H1 (cell line): ENCODE measurements at regions not wholly inside any gene's neighbourhood (a gene's known extent, or its start where the extent isn't known, plus 50 kb on each side); places are given as distances from the start of the nearest gene placed in this dataset.

Source experiments
- CTCF ChIA-PET: fragments of 300-600 bp; sonication (Branson Sonifier 250); formaldehyde crosslinking; loops from one replicate; lab custom pipeline; 2021; ENCODE audit not compliant: partially characterized antibody; lab: Charles Lee
- POLR2A ChIA-PET: fragments of 300-600 bp; sonication (Branson Sonifier 250); formaldehyde crosslinking; loops from one replicate; lab custom pipeline; 2021; ENCODE audit warnings: inconsistent platforms; ENCODE audit not compliant: partially characterized antibody; lab: Charles Lee
- DNase-seq, 2 experiments: peaks; one replicate each; pipeline versions ENCODE4 v3.0.0 to v3.0.0-alpha.2; 2010 to 2022; ENCODE audit warnings: low spot score in 2 of 2, low read depth in 1 of 2, mixed read lengths in 1 of 2
- FAIRE-seq: peaks from 2 replicates; lab custom pipeline; 2011; peaks lifted over from hg19 to GRCh38; lab: Jason Lieb, UNC
- H2AFZ ChIP-seq: 2 replicates; pipeline ENCODE4 v1.8.1; 2012; ENCODE audit warnings: low read length, inconsistent platforms
- H2AK5ac ChIP-seq: 2 replicates; pipeline ENCODE4 v1.6.1; 2013; ENCODE audit warnings: low read depth, low read length
- H2BK120ac ChIP-seq: replicated peaks from 2 replicates; pipeline ENCODE3; 2013; ENCODE audit warnings: low read depth, low read length, inconsistent platforms
- H2BK12ac ChIP-seq: 2 replicates; pipeline ENCODE4 v1.6.1; 2013; ENCODE audit warnings: low read depth, low read length
- H2BK15ac ChIP-seq: 2 replicates; pipeline ENCODE4 v1.6.1; 2013; ENCODE audit warnings: low read length
- H2BK20ac ChIP-seq: 2 replicates; pipeline ENCODE4 v1.6.1; 2013; ENCODE audit warnings: low read length
- H2BK5ac ChIP-seq: 2 replicates; pipeline ENCODE4 v1.6.1; 2013; ENCODE audit warnings: low read depth, low read length
- H3K14ac ChIP-seq: 2 replicates; pipeline ENCODE4 v1.6.1; 2013; ENCODE audit warnings: inconsistent platforms; ENCODE audit not compliant: insufficient read length
- H3K18ac ChIP-seq: 2 replicates; pipeline ENCODE4 v1.6.1; 2013; ENCODE audit warnings: low read length; ENCODE audit errors: extremely low read depth
- H3K23ac ChIP-seq: 2 replicates; pipeline ENCODE4 v1.6.1; 2013; ENCODE audit warnings: inconsistent platforms; ENCODE audit not compliant: insufficient read length
- H3K23me2 ChIP-seq: 2 replicates; pipeline ENCODE4 v1.6.1; 2013; ENCODE audit warnings: low read depth, low read length
- H3K27ac ChIP-seq: 2 replicates; pipeline ENCODE4 v1.6.1; 2011; ENCODE audit warnings: low read depth, low read length, inconsistent platforms
- H3K27me3 ChIP-seq, 4 experiments: replicated peaks in 1 of 4; 1 replicate in 1 of 4; 2 replicates in 3 of 4; pipeline versions ENCODE4 v1.6.1 to v1.8.1; 2011 to 2013; ENCODE audit warnings: low read length in 3 of 4, mild to moderate bottlenecking in 3 of 4, inconsistent platforms in 2 of 4, mixed read lengths in 2 of 4, moderate library complexity in 1 of 4; ENCODE audit not compliant: control insufficient read depth in 3 of 4, insufficient read depth in 3 of 4; ENCODE audit errors: extremely low read depth in 1 of 4
- H3K36me3 ChIP-seq, 4 experiments: 2 replicates each; pipeline versions ENCODE4 v1.6.1 to v1.8.1; 2011 to 2013; ENCODE audit warnings: mild to moderate bottlenecking in 4 of 4, low read length in 3 of 4, moderate library complexity in 2 of 4, control low read depth in 1 of 4, inconsistent platforms in 1 of 4; ENCODE audit not compliant: insufficient read depth in 4 of 4, control insufficient read depth in 2 of 4
- H3K4ac ChIP-seq: replicated peaks from 2 replicates; pipeline ENCODE3; 2013; ENCODE audit warnings: low read length, low read depth, mixed read lengths, inconsistent platforms; ENCODE audit not compliant: insufficient read length
- H3K4me1 ChIP-seq, 4 experiments: replicated peaks in 1 of 4; 1 replicate in 1 of 4; 2 replicates in 3 of 4; pipeline versions ENCODE4 v1.6.1 to v1.8.1; 2011 to 2013; ENCODE audit warnings: low read length in 3 of 4, inconsistent platforms in 2 of 4, mixed read lengths in 1 of 4; ENCODE audit not compliant: insufficient read depth in 4 of 4, control insufficient read depth in 3 of 4
- H3K4me2 ChIP-seq, 2 experiments: 2 replicates each; pipeline versions ENCODE4 v1.6.1 to v1.8.1; 2011 to 2013; ENCODE audit warnings: low read depth in 2 of 2, low read length in 2 of 2, control low read depth in 1 of 2, inconsistent platforms in 1 of 2, mild to moderate bottlenecking in 1 of 2; ENCODE audit not compliant: insufficient read depth in 1 of 2
- H3K4me3 ChIP-seq, 4 experiments: fragments of 200-600, 300-600 bp in 1 of 4; sonication (generic), shearing (Covaris generic), sonication (Bioruptor Twin) in 1 of 4; 2 replicates each; pipeline versions ENCODE4 v1.5.1 to v1.8.1; 2011 to 2016; ENCODE audit warnings: low read length in 4 of 4, low read depth in 3 of 4, control low read depth in 2 of 4, inconsistent platforms in 2 of 4, mild to moderate bottlenecking in 2 of 4, mixed read lengths in 1 of 4, moderate library complexity in 1 of 4; ENCODE audit not compliant: insufficient read depth in 2 of 4; ENCODE audit errors: extremely low read depth in 1 of 4
- H3K56ac ChIP-seq: replicated peaks from 2 replicates; pipeline ENCODE3; 2013; ENCODE audit warnings: low read depth, mild to moderate bottlenecking, mixed read lengths, low read length, inconsistent platforms; ENCODE audit not compliant: insufficient read length
- H3K79me1 ChIP-seq: 2 replicates; pipeline ENCODE4 v1.6.1; 2013; ENCODE audit warnings: low read depth, low read length, control low read depth
- H3K79me2 ChIP-seq, 2 experiments: 2 replicates each; pipeline versions ENCODE4 v1.6.1 to v1.8.1; 2012 to 2013; ENCODE audit warnings: low read length in 2 of 2, mild to moderate bottlenecking in 2 of 2, inconsistent platforms in 1 of 2; ENCODE audit not compliant: insufficient read depth in 2 of 2, control insufficient read depth in 1 of 2
- H3K9ac ChIP-seq, 4 experiments: replicated peaks in 1 of 4; 1 replicate in 1 of 4; 2 replicates in 3 of 4; pipeline versions ENCODE4 v1.6.1 to v1.8.1; 2011 to 2013; ENCODE audit warnings: low read depth in 3 of 4, low read length in 3 of 4, control low read depth in 2 of 4, mild to moderate bottlenecking in 2 of 4, moderate library complexity in 2 of 4, inconsistent platforms in 1 of 4; ENCODE audit errors: extremely low read depth in 1 of 4
- H3K9me3 ChIP-seq, 2 experiments: 2 replicates each; pipeline versions ENCODE4 v1.6.1 to v1.8.1; 2012 to 2013; ENCODE audit warnings: mild to moderate bottlenecking in 2 of 2, moderate library complexity in 2 of 2, control low read depth in 1 of 2, inconsistent platforms in 1 of 2, low read depth in 1 of 2, low read length in 1 of 2, mixed read lengths in 1 of 2; ENCODE audit not compliant: insufficient read depth in 2 of 2
- H4K20me1 ChIP-seq, 2 experiments: replicated peaks in 1 of 2; 2 replicates each; pipeline versions ENCODE3 to v1.8.1; 2011 to 2013; ENCODE audit warnings: inconsistent platforms in 2 of 2, low read length in 2 of 2, mild to moderate bottlenecking in 1 of 2; ENCODE audit not compliant: insufficient read depth in 2 of 2, control insufficient read depth in 1 of 2
- H4K5ac ChIP-seq: 2 replicates; pipeline ENCODE4 v1.6.1; 2013; ENCODE audit warnings: low read length, low read depth, mixed read lengths, inconsistent platforms; ENCODE audit not compliant: insufficient read length
- H4K8ac ChIP-seq: 2 replicates; pipeline ENCODE4 v1.8.0; 2013; ENCODE audit warnings: mild to moderate bottlenecking, moderate library complexity, low read length, inconsistent platforms; ENCODE audit not compliant: insufficient read depth; ENCODE audit errors: extremely low read depth
- H4K91ac ChIP-seq: replicated peaks from 2 replicates; pipeline ENCODE3; 2013; ENCODE audit warnings: low read length, mixed read lengths, inconsistent platforms; ENCODE audit not compliant: insufficient read length
- ASH2L ChIP-seq: fragments of 200-600, 300-600 bp; sonication (generic); IDR thresholded peaks from one replicate; pipeline ENCODE4 v1.7.1; 2017; ENCODE audit warnings: low read length
- BRCA1 ChIP-seq: IDR thresholded peaks from 2 replicates; pipeline ENCODE4 v1.6.1; 2012; ENCODE audit warnings: low read depth, low read length, improper control_type of control experiment
- CBX8 ChIP-seq: fragments of 300-800, 300-1000 bp; sonication (generic); IDR thresholded peaks from 2 replicates; pipeline ENCODE4 v1.7.1; 2016; ENCODE audit warnings: low read depth, low read length, borderline replicate concordance
- CHD2 ChIP-seq: IDR thresholded peaks from 2 replicates; pipeline ENCODE4 v1.6.1; 2012; ENCODE audit warnings: low read length, improper control_type of control experiment
- EGR1 ChIP-seq: IDR thresholded peaks from 2 replicates; pipeline ENCODE4 v1.6.1; 2011; ENCODE audit warnings: low read depth, low read length, borderline replicate concordance
- JUN ChIP-seq: IDR thresholded peaks from 2 replicates; pipeline ENCODE4 v1.6.1; 2011; ENCODE audit warnings: low read depth, mild to moderate bottlenecking, improper control_type of control experiment, low read length
- PHF8 ChIP-seq: fragments of 200-600 bp; sonication (generic); conservative IDR thresholded peaks from 2 replicates; pipeline ENCODE4 v1.7.1; 2012; ENCODE audit warnings: low read depth, mild to moderate bottlenecking, inconsistent platforms, low read length, moderate library complexity
- RNF2 ChIP-seq: fragments of 200-900, 300-1000 bp; sonication (generic); IDR thresholded peaks from 2 replicates; pipeline ENCODE4 v1.7.1; 2016; ENCODE audit warnings: borderline replicate concordance, low read depth, mild to moderate bottlenecking, antibody characterized with exemption, low read length; ENCODE audit not compliant: poor library complexity, severe bottlenecking; ENCODE audit errors: missing control alignments
- RXRA ChIP-seq: IDR thresholded peaks from 2 replicates; pipeline ENCODE4 v1.6.1; 2011; ENCODE audit warnings: low read depth, mild to moderate bottlenecking, low read length, moderate library complexity; ENCODE audit not compliant: insufficient read depth
- SRF ChIP-seq: IDR thresholded peaks from 2 replicates; pipeline ENCODE4 v1.6.1; 2011; ENCODE audit warnings: mild to moderate bottlenecking, low read depth, low read length, moderate library complexity
- WGBS, 2 experiments: shearing (Covaris generic) in 1 of 2; methylation state at CpG; one replicate each; pipeline versions ENCODE4 v1.1.6 to v1.1.7; 2013 to 2015; ENCODE audit warnings: low lambda C conversion rate in 2 of 2, mixed read lengths in 2 of 2, inconsistent platforms in 1 of 2, low coverage in 1 of 2, missing lambda C conversion rate in 1 of 2; ENCODE audit not compliant: insufficient replicate concordance in 2 of 2, insufficient coverage in 1 of 2, insufficient read length in 1 of 2; ENCODE audit errors: extremely low coverage in 1 of 2, missing lambda C conversion rate in 1 of 2; 5-methylcytosine and 5-hydroxymethylcytosine counted together

- DNase-seq = no peak
- FAIRE-seq = no peak
- POLR2A ChIA-PET = no interaction called here
Observed at GRCh38 chr6:126524811-126525326, 185.0 kb downstream of the CENPW start.

More at GRCh38 chr6:126524811-126525326, 185.0 kb downstream of the CENPW start:
- Histone ChIP-seq H3K4me3 (no peak overlapping the region), H3K4me1 (peaks cover 0 to 5% (median 3%) of the 10 kb centered on the region in 4 experiments; a peak in 4 of 7 replicates), H2BK12ac (no peak overlapping the region), H3K56ac (no peak overlapping the region), H2AK5ac (no peak overlapping the region), H2BK120ac (no peak overlapping the region), H3K23ac (no peak overlapping the region), H3K9me3 (no peaks in the 10 kb centered on the region), H3K79me1 (no peaks in the 10 kb centered on the region), H4K8ac (no peak overlapping the region), H3K36me3 (no peaks in the 10 kb centered on the region), H3K9ac (no peak overlapping the region), H2AFZ (no peak overlapping the region), H3K23me2 (no peaks in the 10 kb centered on the region; the same call in 1 of the 2 replicates), H3K27me3 (no peaks in the 10 kb centered on the region), H2BK5ac (no peak overlapping the region), H3K4ac (no peak overlapping the region), H3K79me2 (no peaks in the 10 kb centered on the region), H4K5ac (no peak overlapping the region), H3K27ac (no peak overlapping the region), H2BK15ac (no peak overlapping the region), H3K4me2 (no peak overlapping the region), H3K14ac (no peak overlapping the region), H4K91ac (no peak overlapping the region), H2BK20ac (no peak overlapping the region), H3K18ac (no peak overlapping the region), H4K20me1 (no peaks in the 10 kb centered on the region)
- WGBS, 2 experiments = 85% methylated on average over 2 of the region's 2 CpGs; no CpG with 5 or more reads in 1 of the 2 experiments
- no peak for TF ChIP-seq EGR1
- no peak for TF ChIP-seq CBX8
- no peak for TF ChIP-seq CHD2
- TF ChIP-seq RXRA = no peak
- TF ChIP-seq SRF = no peak
- TF ChIP-seq JUN = no peak
- no peak for TF ChIP-seq ASH2L
- TF ChIP-seq BRCA1 = no peak
- TF ChIP-seq RNF2 = no peak
- TF ChIP-seq PHF8 = no peak
- CTCF ChIA-PET = interaction anchor here (1.1 kb wide), 1 partner anchor 25 kb away, joined by 4 read pairs; no protein-coding TSS in a partner anchor
